ENCODE measurements at regions not wholly inside any gene's neighbourhood (a gene's known extent, or its start where the extent isn't known, plus 50 kb on each side); places are given as distances from the start of the nearest gene placed in this dataset.

GRCh38 chr3:157876556-157876955 lies 229.7 kb downstream of the SHOX2 start:
- no peak for TF ChIP-seq CTCF (IDR thresholded peaks at IDR 0.05 in 8 of 11, conservative IDR thresholded peaks at IDR 0.05 in 3 of 11)
- no peak for TF ChIP-seq POLR2AphosphoS5 (IDR thresholded peaks at IDR 0.05)
